Stimulated activated naive CD4-positive, alpha-beta T cell treated with Interleukin-2 at 50 U/mL for 16 hours (primary cell): ENCODE measurements at regions not wholly inside any gene's neighbourhood (a gene's known extent, or its start where the extent isn't known, plus 50 kb on each side); places are given as distances from the start of the nearest gene placed in this dataset.
"Not testable (repeated sequence)": the region's sequence is repeated elsewhere in the genome, so short reads cannot be mapped to it uniquely, and the experiment has no call there.

Experiments used
- DNase-seq: peaks from one replicate; lab custom pipeline; 2025; lab: John Stamatoyannopoulos, UW

GRCh38 chr9:135275571-135276289, 188.3 kb downstream of the OLFM1 start:
- DNase-seq, result no peak

DNA sequence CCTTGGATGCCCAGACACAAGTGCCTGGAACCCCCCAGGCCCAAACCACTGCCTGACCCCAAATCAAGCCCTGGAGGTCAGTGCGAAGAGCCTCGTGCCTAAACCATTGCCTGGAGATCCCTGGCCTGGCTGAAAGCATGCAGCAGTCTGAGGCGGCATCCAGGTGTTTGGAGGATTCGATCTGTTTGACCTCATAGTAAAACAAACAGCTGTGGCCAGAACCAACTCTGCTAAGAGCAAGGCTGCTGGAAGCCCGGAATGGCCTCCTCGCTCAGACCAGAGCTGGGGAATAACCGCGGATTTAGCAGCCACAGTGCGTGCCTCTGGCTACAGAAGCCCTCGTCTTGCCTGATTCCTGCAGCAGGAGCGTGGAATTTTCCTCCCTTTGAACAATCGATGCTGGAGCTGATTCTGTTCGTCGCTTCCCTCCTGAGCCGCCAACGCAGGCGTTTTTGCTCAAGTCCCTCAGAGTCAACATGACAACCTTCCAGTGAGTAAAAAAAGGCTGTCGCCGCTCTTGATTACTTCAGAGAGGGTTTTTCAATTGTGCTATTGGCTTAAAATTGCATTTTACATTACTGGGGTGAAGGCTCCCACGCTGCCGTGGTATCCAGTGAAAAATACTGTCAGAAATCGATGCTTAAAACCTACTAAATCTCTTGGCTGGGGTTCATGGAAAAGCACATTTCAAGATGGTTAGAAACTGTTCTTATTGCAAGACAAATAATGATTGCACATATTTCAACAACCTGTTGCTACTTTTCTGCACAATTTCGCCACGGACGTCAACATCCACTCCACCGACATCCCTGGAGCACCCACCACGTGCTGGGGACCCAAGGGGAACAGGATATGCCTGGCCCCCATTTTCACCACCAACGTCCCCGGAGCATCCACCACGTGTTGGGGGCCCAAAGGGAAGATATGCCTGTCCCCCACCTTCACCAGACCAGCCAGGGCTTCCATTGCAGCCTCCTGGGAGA, 190.0 kb downstream of the OLFM1 start:
- DNase-seq, result no peak

GRCh38 chr9:135278586-135278985, 191.1 kb downstream of the OLFM1 start:
- no peak for DNase-seq

- DNase-seq, result no peak
These were observed 191.9 kb downstream of the OLFM1 start for GRCh38 chr9:135279385-135279784.

GRCh38 chr9:135279834-135280393, 192.4 kb downstream of the OLFM1 start:
- no peak for DNase-seq

GRCh38 chr9:135280666-135281065, 193.2 kb downstream of the OLFM1 start:
- no peak for DNase-seq

GRCh38 chr9:135281151-135281550, 193.7 kb downstream of the OLFM1 start:
- no peak for DNase-seq

DNA sequence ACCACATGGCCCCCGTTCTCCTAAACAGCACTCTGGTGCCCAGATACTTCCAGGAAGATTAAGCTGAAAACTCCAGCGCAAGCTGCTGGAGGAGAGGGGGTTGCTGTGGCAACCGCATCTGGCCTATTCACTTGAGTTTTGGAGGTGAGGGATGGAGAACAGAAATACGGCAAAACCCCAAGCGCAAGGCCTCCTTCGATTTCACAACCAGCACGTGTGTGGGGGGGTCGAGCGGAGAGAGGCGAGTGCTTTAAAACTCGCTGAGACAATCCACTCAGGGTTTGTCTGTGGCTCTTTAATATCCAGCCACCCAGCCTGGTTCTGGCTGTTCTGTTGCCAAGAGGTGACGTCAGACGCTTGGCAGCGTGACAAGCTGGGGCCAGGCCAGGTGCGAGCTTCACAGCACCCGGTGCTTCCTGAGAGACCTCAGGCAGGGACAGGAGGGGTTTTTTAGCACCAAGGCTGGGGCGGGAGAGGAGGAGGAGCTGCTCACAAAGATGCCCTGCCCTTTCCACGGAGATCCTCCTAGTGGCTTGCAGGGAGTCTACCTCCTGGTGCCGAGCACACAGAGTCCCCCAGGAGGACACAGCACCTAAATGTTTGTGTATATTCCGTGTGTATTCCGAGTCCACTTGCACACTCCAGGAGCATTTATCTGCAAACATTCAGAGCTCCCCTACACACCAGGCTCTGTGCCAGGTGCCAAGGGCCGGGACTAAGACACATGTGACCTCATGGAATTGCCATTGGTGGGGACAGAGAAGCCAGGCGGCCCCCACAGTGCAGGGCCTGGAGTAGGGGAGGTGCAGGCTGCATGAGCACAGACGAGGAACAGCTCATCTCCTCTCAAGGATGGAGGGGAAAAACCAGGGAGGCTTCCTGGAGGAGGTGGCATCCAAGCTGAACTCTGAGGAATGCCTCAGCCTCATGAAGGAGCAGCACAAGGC, 194.6 kb downstream of the OLFM1 start:
- no peak for DNase-seq

DNA sequence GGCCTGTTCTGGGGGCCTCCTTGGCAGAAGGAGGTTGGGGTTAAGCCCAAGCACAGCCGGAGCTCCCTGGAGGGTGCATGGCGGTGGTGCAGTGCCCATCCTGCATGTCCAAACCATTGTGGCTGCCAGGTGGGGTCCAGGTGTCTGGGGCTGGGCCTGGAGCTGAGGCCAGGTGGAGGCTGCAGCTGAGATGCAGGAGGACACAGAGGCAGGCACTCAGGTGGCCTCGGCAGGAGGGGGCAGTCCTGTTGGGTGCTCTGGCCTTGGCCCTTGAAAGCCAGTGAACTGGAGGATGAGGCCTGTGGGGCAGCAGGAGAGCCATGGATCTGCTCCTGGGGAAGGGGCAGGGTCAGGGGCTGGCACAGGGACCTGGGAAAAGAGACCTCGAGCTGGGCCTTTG, 195.3 kb downstream of the OLFM1 start:
- no peak for DNase-seq

DNA sequence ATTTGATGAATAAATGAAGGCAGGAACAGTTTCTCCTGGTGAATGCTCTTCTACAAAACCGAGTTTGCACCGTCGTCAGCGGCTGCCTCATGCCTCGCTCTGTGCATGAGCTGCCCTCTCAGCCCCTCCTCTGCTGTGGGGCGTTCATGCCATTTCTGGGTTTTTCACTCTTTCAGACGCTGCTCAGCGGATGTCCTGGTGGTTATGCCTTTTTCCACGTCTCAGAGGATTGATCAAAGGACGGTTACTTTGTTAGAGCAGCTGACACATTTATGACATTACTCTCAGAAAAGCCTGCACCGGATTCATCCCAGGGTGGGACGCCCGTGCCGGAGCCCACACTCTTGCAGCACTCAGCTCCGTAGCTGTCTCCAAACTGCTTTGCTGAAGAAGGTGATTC, 195.9 kb upstream of the PPP1R26 start:
- DNase-seq, result no peak

GRCh38 chr9:135284386-135285134, 195.0 kb upstream of the PPP1R26 start:
- no peak for DNase-seq

DNA sequence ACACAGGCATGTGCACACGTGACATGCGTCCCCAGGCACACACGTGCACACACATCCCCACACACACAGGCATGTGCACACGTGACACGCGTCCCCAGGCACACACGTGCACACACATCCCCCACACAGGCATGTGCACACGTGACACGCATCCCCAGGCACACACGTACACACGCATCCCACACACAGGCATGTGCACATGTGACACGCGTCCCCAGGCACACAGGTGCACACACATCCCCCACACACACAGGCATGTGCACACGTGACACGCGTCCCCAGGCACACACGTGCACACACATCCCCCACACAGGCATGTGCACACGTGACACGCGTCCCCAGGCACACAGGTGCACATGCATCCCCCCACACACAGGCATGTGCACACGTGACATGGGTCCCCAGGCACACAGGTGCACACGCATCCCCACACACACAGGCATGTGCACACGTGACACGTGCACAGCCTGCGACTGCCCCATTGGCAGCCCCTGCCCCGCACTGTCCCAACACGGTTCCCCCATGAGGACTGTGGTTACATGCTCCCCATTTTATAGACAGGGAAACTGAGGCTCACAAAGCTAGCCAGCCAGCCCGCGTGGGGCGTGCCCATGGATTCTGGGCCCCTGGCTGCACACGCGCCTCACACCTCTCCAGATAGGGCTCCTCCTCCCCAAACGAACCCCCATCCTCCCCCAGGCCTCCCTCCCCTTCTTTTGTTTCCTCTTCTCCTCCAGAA, 193.2 kb upstream of the PPP1R26 start:
- DNase-seq, result not testable (repeated sequence)

DNA sequence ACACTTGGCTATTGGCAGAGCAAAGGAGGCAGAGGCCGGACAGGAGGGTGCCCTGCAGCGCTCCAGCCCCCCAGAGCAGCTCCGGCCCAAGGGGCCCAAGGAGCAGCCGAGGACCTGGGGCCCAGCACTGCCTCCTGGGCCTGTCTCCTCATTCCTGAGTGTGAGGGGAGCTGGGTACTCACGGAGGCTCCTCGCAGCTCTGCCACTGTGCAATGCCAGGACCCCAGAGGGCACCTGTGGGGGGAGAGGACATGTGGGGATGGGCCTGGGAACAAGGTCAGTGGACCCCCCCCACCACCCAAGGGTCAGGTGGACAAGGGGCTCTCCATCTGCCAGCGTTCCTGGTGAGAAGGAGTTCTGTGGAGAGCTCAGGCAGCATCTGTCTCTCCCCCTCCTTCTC, 192.6 kb upstream of the PPP1R26 start:
- DNase-seq, result no peak

DNA sequence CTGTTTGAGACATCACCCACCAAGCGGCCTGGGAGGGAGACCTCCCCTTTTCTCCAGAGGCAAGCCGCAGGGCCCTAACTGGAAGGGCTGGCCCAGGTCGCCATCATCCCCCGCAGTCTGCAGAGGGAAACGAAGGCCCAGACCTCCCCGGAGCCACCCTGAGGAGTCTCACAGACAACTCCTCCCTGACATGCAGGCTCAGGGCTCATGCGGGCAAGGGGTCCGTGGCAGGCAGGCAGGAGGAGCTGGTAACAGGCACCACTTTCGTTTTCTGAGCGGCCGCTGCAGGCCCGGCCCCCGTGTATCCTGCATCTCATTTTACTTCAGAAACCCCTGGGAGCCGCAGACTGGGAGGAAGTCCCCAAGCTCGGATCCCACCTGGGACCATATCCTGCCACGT, 192.0 kb upstream of the PPP1R26 start:
- DNase-seq, result no peak

- no peak for DNase-seq
These were observed 191.5 kb upstream of the PPP1R26 start for GRCh38 chr9:135288054-135288453.

- no peak for DNase-seq
These were observed 190.5 kb upstream of the PPP1R26 start for GRCh38 chr9:135289081-135289491.

- DNase-seq, result no peak
These were observed 189.5 kb upstream of the PPP1R26 start for GRCh38 chr9:135290086-135290485.

GRCh38 chr9:135290566-135290965, 189.0 kb upstream of the PPP1R26 start:
- DNase-seq, result no peak

DNA sequence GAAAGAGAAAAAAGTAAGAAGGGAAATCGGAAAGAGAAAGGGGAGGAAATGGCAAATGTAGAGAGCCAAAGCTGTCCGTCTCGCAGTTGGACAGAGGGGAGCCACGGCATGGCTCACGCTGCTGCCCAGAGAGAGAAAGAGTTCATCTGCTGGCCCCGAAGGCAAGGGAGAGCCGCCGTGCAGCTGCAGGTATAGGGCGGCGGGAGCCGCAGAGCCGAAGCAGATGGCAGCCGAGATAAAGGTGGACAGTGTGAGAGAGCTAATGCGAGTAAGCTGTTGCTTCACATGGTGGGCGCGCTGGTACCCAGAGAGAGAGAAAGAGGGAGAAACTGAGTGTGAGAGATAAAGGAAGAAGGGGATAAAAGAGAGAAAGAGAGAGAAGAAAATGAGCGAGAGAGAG, 188.4 kb upstream of the PPP1R26 start:
- no peak for DNase-seq

- DNase-seq, result no peak
These were observed 184.7 kb upstream of the PPP1R26 start for GRCh38 chr9:135294836-135295235.
